HG03025 (cell line): ENCODE measurements at regions not wholly inside any gene's neighbourhood (a gene's known extent, or its start where the extent isn't known, plus 50 kb on each side); places are given as distances from the start of the nearest gene placed in this dataset.
"Not testable (repeated sequence)": the region's sequence is repeated elsewhere in the genome, so short reads cannot be mapped to it uniquely, and the experiment has no call there.

Experiments
- ATAC-seq: cut with Tn5 transposase; IDR thresholded peaks from one replicate; pipeline ENCODE4 v1.9.1; 2021; ENCODE audit warnings: mild to moderate bottlenecking, moderate library complexity; ENCODE audit not compliant: unreplicated experiment, low FRiP score

DNA sequence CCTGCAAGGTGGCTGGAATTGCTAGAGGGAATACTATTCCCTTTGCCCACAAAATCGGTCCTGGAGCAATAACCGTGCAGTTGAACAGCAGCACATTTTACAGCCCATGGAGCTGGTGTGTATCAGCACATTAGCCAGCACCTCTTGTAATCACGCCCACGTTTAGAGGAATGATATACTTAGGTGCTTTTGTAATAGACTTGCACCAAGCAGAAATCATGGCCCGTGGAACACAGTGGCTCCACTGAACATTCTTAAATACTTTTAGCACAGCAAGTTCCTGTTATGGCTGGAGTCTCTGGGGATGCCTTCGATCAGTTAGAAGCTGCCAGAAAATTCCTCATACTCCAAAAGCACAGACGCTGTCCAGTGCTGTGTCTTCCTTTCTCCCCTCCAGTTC, 218.1 kb upstream of the FAM78B start:
- no peak for ATAC-seq

DNA sequence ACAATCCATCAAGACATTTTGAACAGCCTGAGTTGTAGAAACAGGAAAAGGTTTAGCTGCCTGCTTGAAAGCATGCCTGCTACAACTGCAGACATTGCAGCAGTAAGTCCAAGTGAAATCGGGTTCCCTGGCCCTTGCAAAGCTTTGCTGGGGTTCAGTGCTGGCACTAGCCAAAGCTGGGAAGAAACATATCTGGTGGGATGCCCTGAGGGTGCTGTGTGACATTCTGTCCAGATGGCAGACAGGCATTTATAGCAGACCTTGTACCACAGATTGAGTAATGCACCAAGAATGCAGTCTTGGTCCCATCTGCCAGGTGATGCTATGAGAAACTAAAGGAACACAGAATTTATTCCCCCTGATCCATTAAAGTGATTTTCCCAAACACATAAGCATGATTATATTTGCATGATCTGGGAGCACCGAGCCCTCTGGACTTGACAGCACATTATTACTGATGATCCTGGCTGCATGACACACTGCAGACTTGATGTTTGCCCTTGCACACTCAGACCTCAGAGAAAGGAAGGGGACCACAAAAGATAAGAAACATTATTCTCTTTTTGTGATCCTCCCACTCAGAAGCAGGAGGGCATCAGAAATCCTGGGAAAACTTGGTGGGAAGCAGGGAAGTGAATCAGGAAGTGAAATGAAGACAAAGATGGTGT, 223.7 kb upstream of the FAM78B start:
- no peak for ATAC-seq

DNA sequence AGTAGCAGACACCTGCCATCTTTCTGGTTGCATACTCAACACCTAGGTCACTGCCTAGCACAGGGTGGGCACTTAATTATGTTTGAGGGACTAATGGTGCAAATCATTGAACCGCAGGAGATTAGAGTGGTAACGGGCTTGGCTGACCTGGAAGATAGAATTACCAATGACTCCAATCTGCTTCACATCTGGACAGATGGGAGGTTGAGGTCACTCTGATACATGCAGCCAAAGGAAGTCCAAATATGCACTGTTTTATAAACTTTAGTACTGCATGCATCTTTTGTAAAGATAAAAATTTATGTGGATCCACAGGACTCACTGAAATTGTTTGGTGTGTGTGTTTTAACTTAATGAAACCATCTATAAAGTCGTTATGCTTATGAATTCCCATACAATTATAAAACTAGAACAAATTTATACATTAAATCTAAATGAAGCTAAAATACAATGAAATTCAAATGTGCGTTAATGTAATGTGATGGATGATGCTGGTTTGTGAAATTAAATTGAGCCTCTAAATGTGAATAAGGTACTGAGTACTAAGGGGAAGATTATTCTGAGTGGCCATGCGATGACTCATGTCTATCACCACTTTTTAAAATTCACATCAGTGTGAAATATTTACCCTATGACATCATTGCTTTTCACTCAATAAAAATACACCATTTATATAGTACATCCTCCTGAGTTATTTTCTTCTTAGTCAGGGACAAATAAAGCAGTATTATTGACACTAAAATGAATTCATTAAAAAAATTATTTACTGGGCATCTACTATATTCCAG, 224.7 kb upstream of the FAM78B start:
- ATAC-seq: no peak

DNA sequence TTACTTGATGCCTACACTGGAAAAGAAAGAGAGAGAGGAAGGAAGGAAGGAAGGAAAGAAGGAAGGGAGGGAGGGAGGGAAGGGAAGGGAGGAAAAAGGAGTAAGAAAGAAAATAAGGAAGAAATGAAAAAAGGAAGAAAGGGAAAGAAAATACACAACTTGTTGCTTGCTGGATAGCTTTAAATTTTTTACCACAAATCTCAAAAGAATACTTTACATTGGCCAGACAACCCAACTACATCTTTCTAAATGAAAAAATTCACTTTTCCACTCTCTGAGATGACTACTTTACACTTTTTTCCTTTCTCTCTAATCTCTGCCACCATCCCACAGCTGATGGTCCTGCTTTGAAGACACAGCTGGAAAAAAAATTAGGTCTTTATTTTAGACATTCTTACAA, 228.9 kb upstream of the FAM78B start:
- no peak for ATAC-seq

DNA sequence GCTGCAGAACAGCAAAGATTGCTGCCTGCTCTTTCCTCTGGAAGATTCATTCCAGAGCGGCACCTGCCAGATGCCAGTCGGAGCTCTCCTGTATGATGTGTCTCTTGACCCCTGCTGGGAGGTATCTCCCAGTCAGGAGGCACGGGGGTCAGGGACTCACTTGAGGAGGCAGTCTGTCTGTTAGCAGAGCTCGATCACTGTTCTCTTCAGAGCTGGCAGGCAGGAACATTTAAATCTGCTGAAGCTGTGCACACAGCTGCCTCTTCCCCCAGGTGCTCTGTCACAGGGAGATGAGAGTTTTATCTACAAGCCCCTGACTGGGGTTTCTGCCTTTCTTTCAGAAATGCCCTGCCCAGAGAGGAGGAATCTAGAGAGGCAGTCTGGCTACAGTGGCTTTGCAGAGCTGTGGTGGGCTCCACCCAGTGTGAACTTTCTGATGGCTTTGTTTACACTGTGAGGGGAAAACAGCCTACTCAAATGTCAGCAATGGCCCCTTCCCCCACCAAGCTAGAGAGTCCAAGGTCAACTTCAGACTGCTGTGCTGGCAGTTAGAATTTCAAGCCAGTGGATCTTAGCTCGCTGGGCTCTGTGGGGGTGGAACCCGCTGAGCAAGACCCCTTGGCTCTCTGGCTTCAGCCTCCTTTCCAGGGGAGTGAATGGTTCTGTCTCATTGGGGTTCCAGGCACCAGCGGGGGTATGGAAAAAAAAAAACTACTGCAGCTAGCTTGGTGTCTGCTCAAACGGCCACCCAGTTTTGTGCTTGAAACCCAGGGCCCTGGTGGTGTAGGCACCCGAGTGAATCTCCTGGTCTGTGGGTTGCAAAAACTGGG, 242.7 kb upstream of the FAM78B start:
- ATAC-seq: not testable (repeated sequence)

DNA sequence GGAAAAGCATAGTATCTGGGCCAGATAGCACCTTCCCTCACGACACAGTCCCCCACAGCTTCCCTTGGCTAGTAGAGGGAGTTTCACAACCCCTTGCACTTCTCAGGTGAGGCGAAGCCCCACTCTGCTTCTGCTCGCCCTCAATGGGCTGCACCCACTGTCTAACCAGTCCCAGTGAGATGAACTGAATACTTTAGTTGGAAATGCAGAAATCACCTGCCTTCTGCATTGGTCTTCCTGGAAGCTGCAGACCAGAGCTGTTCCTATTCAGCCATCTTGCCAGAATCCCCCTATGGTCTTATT, 243.2 kb upstream of the FAM78B start:
- ATAC-seq: no peak

DNA sequence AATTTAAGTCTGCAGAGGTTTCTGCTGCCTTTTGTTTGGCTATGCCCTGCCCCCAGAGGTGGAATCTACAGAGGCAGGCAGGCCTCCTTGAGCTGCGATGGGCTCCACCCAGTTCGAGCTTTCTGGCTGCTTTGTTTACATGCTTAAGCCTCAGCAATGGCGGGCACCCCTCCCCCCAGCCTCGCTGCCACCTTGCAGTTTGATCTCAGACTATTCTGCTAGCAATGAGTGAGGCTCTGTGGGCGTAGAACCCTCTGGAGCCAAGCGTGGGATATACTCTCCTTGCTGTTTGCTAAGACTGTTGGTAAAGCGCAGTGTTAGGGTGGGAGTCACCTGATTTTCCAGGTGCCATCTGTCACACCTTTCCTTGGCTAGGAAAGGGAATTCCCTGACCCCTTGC, 250.0 kb upstream of the FAM78B start:
- ATAC-seq: not testable (repeated sequence)

DNA sequence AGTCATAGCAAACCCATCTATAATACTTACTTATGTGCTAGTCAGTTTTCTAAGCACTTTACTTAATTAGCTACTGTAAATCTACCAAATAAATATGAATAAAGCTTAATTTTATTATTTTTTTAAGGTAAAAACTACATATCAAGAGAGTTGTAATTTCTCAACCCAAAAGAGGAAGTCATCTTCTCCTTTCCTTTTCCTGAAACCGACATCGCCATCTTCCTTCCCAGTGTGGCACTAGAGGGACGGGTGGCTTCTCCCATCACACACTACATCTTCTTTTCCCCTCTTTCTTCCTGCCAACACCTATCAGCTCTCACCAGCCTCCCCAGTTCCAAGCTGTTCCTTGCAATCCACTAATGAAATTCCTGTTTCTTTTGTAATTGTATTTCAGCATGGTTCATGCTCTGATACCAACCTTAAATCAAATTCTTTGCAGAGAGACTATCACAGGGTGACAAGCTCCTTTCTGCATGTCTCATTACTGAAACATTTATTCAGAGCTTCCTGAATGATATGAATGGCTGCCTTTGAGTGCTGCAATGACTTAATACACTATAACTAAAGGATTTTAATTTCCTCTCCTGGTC, 251.6 kb upstream of the FAM78B start:
- ATAC-seq: no peak

DNA sequence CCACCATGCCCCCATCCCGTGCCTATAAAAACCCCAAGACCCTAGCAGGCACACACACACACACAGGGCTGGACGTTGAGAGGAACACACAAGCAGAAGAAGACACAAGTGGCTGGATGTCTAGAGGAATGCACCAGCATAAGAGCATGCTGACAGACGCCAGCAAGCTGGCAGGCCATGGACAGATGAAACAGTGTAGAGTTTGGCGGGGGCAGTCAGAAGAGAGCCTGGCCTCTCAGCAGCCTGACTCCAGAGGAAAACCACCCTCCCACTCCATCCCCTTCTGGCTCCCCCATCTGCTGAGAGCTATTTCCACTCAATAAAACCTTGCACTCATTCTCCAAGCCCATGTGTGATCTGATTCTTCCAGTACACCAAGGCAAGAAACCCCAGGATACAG, 255.8 kb upstream of the FAM78B start:
- ATAC-seq: not testable (repeated sequence)

DNA sequence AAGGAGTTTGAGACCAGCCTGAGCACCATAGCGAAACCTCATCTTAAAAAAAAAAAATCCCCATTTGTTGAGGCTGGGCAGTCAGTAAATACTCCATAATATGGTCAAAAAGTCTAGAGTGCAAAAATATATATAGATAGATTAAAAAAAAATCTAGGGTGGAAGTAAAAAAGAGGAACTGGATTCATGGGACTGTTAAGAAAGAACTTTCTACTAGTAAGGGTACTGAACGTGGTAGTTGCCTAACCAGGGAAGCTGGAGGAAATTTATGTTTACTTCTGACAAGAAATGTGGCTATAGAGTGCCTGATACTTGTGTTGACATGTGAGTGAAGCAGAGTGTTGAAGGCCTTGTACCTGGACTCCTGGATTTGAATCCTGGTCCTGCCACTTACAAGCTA, 265.9 kb upstream of the FAM78B start:
- no peak for ATAC-seq

DNA sequence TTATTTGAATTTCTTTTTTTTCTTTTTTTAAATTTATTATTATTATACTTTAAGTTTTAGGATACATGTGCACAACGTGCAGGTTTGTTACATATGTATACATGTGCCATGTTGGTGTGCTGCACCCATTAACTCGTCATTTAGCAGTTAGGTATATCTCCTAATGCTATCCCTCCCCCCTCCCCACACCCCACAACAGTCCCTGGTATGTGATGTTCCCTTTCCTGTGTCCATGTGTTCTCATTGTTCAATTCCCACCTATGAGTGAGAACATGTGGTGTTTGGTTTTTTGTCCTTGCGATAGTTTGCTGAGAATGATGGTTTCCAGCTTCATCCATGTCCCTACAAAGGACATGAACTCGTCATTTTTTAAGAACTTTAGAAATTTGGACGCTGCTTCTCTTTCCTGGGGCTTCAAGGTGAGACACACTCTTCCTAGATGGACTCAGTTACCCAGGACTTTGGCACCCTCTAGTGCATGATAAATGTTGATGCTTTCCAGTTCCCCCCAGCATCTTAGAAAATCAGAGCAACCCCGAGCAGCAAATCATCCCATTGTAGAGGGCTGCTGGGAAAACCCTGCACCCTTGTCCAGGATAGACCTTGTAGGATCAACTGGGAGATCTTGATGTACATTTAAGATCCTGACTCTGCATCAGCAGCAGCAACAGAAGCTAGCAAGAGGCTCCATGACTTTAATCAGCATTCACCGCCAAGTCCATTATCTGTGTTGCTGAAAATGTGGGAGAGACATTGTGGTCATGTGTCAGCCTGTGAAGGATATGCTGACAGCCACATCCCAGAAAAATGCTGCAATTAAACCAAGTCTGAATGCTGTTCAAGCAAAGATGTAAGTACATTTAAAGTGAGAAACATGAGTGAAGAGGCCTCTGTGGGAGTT, 266.9 kb upstream of the FAM78B start:
- ATAC-seq: not testable (repeated sequence)

DNA sequence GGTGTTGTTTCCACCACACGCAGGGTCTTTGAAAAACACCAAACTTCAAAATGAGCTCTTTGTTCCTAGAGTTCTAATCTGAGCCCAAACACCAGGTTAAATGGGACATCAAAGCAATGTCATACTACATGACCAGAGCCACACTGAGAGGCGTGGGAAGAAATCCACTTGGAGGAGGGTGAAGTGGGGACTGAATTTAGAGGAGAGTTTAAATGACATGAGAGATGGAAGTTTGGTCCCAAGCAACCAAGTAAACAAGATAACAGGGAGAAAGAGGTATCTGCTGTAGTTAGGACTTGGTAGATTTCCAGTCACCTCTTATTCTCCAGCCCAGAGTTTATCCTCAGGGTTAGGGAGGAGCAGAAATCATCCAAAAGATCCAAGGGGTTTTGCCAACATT, 290.9 kb upstream of the FAM78B start:
- no peak for ATAC-seq

DNA sequence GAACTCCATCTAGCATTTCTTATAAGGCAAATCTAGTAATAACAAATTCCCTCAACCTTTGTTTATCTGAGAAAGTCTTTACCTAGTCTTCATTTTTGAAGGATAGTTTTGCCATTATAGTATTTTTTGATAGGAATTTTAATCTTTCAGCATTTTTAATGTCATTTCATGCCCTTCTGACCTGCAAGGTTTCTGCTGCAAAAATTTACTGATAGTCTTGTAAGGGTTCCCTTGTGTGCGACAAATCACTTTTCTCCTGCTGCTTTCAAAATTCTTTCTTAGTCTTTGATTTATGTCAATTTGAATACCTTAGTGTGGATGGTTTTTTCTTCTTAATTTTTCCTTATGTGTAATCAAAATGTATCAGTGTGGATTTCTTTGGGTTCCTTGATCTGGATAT, 297.5 kb upstream of the FAM78B start:
- no peak for ATAC-seq

DNA sequence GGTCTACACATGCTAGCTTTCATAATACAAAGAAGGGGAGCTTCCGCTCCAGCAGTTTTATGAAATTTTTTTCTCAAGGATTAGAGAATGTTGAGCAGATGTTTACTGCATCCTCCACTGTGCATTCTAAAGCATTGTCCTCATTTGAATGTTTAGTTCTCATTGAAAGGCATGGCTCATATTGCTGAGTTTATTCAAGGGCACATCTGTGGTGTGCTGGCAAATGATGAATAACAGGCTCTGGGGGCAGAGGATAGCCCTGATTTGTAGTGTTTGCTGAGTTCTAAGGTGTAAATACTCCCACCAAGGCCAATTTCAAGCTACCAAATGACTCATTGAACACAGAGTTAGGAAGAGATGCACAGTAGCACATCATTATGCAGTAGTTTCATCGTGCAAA, 303.2 kb upstream of the FAM78B start:
- ATAC-seq: no peak

DNA sequence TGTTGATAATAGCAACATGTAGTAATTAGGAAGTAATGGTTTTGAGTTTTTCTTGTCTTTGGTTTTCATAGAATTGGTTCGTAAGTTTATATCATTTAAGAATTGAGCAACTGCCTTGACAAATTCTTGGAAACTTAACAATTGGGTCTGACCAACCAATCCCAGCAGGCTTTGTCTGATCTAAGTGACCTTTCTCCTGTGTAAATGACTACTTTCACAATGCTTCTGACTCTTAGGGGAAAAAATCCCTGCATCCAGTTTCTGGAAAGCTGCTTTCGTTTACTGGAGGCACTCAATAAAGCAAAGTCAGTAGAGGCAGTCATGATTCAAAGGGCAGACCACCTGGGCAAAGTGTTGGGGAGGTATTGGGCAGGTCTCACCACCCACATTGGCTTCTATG, 303.6 kb upstream of the FAM78B start:
- ATAC-seq: no peak

DNA sequence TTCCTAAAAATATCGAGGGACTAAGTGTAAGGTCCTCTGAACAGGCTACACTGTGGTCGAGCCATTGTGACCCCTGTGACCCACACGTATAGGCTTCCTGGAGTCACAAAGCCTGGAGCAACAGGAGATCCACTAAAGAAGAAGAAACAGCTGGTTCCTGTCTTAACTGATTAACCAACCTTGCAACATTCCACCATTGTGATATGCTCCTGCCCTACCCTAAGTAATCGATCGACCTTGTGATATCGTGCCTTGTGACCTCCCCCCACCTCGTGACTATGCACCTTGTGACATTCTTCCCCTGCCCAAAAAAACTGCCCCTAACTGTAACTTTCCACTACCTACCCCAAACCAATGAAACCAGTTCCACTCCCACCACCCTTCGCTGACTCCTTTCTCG, 304.6 kb upstream of the FAM78B start:
- ATAC-seq: no peak

DNA sequence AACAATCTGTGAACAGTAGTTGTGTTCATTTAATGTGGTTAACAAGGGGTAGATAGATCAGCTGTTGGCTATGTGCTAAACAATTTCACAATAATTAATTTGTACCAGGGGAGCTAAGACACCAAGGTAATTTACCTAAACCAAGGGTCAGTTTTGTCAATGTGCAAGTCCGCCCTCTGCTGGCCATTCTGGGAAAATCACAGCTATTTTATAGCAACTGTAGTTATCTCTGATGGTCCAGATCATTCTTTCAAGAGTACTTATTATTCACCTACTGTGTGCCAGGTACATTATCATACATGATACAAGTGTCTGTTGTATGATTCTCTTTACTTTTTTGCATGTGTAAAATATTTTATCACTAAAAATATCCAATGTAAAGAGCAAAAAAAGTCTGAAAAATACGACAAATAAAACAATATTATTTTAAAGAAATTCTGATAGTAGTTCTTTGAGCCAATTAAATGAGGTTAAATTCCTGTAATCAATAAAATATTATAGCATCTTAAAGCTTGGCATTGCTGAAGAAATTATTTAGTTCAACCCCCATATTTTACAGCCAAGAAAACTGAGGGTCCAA, 312.3 kb upstream of the FAM78B start:
- ATAC-seq: no peak

DNA sequence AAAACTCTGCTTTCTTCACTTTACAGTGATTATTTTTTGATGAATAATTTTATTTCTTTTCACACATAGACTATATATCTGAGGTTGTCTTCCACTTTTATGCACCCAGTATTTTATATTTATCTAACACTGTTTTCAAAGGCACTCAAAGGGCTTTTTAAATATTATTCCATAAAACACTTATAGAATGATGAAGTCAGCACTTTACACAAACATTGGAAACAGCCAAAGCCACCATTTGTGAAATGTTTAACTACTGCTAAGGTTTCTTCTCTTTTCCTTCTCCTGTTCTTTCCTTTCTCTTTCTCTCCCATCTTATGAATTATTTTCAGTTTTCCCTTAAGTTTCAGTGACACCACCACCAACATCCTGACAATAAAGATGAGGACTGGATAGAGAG, 317.7 kb upstream of the FAM78B start:
- ATAC-seq: no peak

DNA sequence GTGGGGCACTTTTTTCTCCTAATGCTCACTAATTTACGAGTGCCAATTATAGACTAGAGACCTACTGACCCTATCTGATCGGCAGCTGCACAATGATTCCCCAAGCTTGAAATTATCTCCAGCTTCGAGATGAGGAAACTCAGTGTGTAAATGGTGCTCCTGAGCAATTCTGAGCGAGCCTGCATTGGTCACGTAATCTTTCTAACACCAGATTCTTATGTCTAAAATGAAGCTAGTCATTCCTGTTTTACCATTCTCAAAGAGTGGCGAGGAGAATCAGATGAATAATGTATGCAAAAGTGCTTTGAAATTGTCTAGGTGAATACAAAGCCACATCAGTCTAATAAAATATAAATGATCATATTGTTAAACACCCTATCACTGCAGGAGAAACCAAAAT, 318.1 kb upstream of the FAM78B start:
- no peak for ATAC-seq

DNA sequence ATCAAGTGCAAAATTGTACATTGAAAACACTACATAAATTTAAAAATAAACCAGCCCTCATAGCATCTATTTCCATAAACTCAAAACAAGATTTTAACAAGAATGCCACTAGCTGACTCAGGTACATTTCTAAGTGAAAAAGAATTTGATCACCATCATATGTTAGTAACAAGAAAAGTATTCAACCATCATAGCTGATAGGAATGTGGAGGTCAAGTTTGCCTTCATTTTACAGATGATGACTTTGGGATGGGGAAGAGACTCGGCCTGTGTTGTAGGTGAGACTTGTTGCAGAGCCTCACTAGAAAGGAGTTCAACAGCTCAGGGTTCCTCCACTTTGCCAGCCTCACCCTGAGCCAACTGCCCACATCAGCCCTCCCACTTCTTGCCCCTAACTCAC, 318.8 kb upstream of the FAM78B start:
- no peak for ATAC-seq
